ENCODE measurements at regions not wholly inside any gene's neighbourhood (a gene's known extent, or its start where the extent isn't known, plus 50 kb on each side); places are given as distances from the start of the nearest gene placed in this dataset.

- TF ChIP-seq ARNTL (CRISPR knock-in tag; IDR thresholded peaks at IDR 0.05; ENCODE audit: borderline replicate concordance, low read depth), result no peak
- TF ChIP-seq ZFP30 (CRISPR knock-in tag; IDR thresholded peaks at IDR 0.05), result no peak
- TF ChIP-seq ZNF565 (CRISPR knock-in tag; conservative IDR thresholded peaks at IDR 0.05; ENCODE audit: low read depth), result no peak
- no peak for TF ChIP-seq ISL1 (CRISPR knock-in tag; IDR thresholded peaks at IDR 0.05)
- TF ChIP-seq PPARA (CRISPR knock-in tag; IDR thresholded peaks at IDR 0.05; ENCODE audit: borderline replicate concordance), result no peak
- TF ChIP-seq ZNF8 (CRISPR knock-in tag; IDR thresholded peaks at IDR 0.05), result no peak
- no peak for TF ChIP-seq ZC3H10 (CRISPR knock-in tag; IDR thresholded peaks at IDR 0.05)
Observed at GRCh38 chr1:172954476-172955150, 96.1 kb downstream of the TNFSF18 start.
